ENCODE measurements at regions not wholly inside any gene's neighbourhood (a gene's known extent, or its start where the extent isn't known, plus 50 kb on each side); places are given as distances from the start of the nearest gene placed in this dataset.
A peak's percentile ranks its signal among the peaks of the same experiment; 100 is the strongest.

DNA sequence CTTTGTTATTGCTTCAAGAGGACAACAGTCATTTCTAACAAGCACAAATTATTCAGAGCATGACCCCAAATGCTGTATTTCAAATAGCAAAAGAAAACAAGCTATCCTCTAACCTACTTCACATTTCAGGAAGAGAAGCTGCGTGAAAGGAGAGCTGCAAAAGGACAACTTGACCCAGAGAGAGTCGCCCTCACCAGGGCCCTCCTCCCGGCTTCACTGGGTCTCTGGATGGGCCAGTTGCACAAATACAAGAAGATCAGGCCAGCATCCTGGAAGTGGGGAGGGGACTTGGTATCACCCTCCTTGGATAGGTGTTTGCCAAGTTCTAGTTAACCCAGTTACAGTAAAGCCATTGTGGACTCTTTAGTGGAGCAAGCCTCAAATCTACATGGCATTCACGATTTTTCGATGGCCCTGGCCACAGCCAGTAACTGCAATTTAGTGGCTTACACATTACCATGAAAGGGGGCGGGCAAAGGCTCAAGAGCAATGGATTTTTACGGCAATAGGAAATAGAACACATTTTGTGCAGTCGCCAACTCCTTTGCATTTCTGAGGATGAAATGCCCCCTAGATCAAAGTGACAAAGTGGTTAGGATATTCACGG is 166.9 kb upstream of the DIO2 start:
- no peak for DNase-seq

GRCh38 chr14:80364816-80365215 is 153.5 kb upstream of the DIO2 start:
- no peak for DNase-seq

DNA sequence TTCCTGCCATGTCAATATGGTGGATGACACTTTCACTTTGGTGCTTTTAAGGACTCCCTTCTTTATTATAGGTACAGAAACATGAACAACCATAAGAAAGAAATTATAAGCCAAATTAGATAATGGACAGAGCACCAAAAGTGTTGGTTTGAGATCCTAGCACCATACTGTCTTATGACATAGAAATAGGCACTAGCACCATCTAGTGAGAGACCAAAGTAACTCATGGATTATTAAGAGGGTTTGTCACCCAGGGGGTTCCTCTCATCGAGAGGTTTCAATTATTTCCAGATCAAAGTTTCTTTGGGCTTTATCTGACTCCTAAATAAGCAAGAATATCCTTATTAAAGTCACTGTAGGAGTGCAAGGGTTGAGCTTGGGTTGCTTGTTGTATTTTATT is 153.0 kb upstream of the DIO2 start:
- peak; percentile 39 to 71 for DNase-seq

DNA sequence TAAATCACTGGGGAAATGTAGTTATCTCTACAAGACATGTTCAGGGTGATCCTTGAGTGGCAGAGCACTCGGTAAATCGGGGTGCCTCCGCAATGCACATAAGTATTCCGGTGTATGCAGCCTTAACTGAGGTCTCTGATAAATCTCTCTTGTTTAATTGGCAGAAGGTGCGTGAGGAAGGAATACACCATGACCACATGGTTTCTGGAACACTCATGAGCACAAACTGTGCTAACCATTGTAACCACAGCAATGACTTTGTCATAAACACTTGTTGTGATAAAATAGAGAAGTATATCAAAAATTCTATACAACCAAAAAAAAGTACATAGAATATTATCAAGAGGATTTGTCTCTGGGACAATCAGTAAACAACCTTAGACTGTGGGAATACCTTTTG is 146.8 kb upstream of the DIO2 start:
- no peak for DNase-seq

GRCh38 chr14:80356413-80356812 is 145.1 kb upstream of the DIO2 start:
- peak in 1 of 2 experiments; percentile 49 for DNase-seq

GRCh38 chr14:80354860-80355581 is 143.7 kb upstream of the DIO2 start:
- no peak for DNase-seq

- DNase-seq, result no peak
Observed at GRCh38 chr14:80352471-80352870, 141.2 kb upstream of the DIO2 start.

- DNase-seq, result no peak
Observed at GRCh38 chr14:80350707-80351106, 139.4 kb upstream of the DIO2 start.

DNA sequence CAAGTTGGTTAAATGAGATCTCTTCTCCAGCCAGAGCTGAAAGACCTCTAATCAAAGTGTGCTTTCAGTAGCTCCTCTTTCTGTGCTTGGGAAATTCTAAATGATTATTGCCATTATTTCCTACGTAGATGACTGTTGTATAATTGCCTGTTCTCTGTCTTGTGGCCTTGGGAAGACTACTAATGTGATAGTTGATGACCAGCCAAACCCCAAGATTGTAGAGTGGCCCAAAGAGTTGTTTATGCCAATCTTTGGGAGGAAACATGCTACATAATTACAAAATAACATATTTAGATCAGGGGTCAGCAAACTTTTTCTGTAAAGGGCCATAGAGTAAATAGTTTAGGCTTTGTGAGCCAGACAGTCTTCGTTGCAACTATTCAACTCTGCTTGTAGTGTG is 135.1 kb upstream of the DIO2 start:
- no peak for DNase-seq

- no peak for DNase-seq
Observed at GRCh38 chr14:80344208-80344607, 132.9 kb upstream of the DIO2 start.

- DNase-seq, result no peak
Observed at GRCh38 chr14:80336608-80337106, 125.4 kb upstream of the DIO2 start.

DNA sequence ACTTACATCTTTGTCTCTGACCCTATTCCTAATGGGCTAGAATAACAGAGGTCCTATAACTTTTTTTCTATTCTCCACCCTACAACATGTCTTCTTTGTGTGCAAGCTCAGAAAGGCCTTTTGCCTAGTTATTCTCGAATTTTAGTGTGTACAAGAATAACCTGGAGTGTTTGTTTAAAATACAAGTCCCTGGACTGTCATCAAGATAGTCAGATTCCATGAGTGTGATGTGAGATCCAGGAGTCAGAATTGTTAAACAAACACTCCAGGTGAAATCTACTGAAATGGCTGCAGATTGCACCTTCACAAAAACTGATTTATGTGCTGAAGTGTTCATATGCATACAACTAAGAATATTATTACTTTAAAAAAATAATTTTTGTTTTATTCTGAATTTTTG is 114.4 kb upstream of the DIO2 start:
- no peak for DNase-seq

GRCh38 chr14:80325112-80325511 is 113.8 kb upstream of the DIO2 start:
- DNase-seq, result no peak

GRCh38 chr14:80324649-80325048 is 113.3 kb upstream of the DIO2 start:
- DNase-seq, result no peak

DNA sequence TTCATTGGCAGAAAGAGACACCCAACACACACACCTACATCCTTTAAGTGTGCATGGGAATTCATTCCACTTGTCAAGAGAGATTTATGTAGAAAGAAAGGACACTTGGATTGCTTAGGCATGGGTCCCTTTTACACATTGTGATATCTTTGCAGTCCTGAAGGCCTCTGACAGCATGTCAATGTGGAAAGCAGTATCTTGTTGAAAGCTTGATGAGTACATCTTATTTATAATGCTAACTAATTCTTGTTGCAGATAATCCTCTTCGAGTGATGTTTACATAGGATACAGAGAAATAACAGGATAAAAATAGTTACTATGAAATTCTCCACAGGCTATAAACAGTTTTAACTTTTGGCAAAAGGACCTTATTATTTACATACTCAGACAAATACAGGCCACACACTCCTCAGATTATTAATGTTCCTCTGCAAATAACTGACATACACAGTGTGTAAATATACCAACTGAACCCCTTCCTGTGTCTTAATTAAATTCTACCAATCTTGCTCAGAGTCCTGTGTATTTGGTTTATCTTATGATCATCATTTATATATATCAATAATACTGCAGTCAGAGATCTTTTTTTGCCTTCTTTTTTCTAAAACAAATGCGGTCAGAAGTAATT is 111.8 kb upstream of the DIO2 start:
- no peak for DNase-seq

DNA sequence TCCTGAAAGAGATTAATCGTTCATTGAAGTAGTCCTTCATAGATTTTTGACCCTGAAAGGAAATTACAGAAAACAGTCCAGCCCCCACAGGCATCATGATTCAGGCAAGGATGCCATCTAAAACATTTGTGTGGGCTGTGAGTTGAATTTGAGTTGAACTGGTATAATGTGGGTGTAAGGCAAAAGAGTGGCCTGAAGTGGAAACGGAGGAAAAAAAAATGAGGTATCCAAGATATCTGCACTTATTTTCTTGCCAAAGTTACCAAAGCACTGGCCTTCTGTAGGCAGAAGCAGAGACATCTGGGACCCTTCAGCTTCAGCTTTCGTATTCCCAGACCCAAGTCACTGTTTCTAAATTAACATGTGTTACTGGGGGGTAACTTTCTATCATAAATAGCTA is 105.1 kb upstream of the DIO2 start:
- no peak for DNase-seq

- no peak for DNase-seq
Observed at GRCh38 chr14:80315681-80316080, 104.4 kb upstream of the DIO2 start.

- no peak for DNase-seq
Observed at GRCh38 chr14:80313806-80314205, 102.5 kb upstream of the DIO2 start.

DNA sequence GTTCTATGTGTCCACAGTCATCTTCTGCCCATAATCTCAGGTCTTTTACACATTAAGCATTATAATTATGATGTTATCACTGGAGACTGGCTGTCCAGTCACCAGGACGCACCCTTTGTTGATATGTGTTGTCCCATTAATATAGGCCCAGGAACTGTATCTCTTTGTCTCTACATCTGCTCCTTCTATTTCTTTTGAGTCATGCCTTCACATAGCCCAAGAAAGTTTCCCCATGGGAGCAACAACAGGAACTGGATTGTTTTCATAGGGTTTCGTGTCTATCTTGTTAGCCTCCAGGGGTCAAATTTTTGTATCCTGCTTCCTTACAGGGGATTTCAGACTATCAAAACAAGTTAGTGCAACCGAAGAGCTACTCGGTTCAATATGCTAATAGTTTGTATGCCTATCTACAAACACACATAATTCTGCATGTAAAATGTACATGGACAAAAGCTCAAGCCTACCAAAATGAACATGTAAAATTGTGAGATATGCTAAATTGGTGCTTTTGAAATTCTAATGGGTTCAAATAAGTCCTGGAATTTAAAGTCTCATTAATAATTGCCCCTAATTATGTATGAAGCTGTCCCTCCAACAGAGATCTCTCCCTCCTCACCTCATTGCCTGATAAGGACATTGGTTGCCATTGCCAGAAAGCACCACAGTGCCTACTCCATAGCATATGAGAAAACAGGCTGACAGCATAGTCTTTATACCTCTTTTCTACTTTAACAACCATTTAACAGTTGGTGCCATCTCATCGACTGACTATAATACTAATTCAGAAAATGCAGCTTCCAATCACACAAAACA is 99.8 kb upstream of the DIO2 start:
- no peak for DNase-seq

- DNase-seq, result no peak
Observed at GRCh38 chr14:80304125-80304766, 92.9 kb upstream of the DIO2 start.

- DNase-seq, result no peak
Observed at GRCh38 chr14:80300351-80300750, 89.0 kb upstream of the DIO2 start.

DNA sequence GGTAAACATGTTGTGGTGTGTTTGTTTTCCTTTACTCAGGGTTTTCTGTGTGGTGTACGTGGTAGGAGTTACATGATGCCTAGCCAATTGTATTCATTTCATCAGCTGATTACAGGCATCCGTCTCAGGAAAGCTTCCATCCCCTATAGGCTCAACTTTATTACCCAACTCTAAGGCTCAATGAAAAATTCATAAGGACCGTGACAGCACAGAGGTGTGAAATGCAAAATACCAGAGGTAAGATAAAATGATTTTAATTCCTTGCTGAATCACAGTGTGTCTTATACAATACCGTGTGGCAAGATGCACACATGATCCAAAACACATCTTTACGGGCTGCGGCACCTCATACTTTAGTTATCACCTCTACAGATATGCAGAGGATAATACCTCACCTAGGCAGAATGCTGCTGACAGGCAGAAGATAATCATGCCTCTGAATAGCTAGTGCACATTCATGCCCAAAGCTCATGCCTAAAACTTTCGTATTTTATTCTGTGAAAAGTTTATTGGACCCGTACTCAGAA is 87.2 kb upstream of the DIO2 start:
- no peak for DNase-seq

GRCh38 chr14:80291101-80291500 is 79.8 kb upstream of the DIO2 start:
- DNase-seq, result no peak
